GM12878 (cell line): ENCODE measurements at regions not wholly inside any gene's neighbourhood (a gene's known extent, or its start where the extent isn't known, plus 50 kb on each side); places are given as distances from the start of the nearest gene placed in this dataset.

Experiments used
- ATAC-seq: fragments of 200-7000 bp; cut with Tn5 transposase; 3 replicates; pipeline ENCODE4 v1.9.1; 2020; ENCODE audit warnings: mild to moderate bottlenecking, moderate library complexity
- BruUV-seq: library from RNA; stranded (reverse); fragments of 400-500 nt; replicated peaks from 2 replicates; lab custom pipeline; 2021; lab: Mats Ljungman, UMichigan
- CTCF ChIA-PET: fragments of 300-600 bp; sonication (Branson Sonifier 250); formaldehyde crosslinking; extraction: SDS; loops from one replicate; lab custom pipeline; 2021; ENCODE audit warnings: inconsistent platforms; lab: Yijun Ruan, JAX
- POLR2A ChIA-PET: fragments of 350-600 bp; formaldehyde crosslinking; extraction: SDS; loops from one replicate; lab custom pipeline; 2021; ENCODE audit warnings: inconsistent platforms; lab: Charles Lee
- RAD21 ChIA-PET: fragments of 300-600 bp; sonication (Branson Sonifier 250); formaldehyde crosslinking; loops from one replicate; lab custom pipeline; 2023; ENCODE audit warnings: antibody characterized with exemption; ENCODE audit not compliant: unreplicated experiment; lab: Charles Lee
- SMC1A ChIA-PET: fragments of 300-600 bp; sonication (Branson Sonifier 250); formaldehyde crosslinking; loops from one replicate; lab custom pipeline; 2023; ENCODE audit not compliant: unreplicated experiment, uncharacterized antibody; lab: Charles Lee
- DNase-seq: peaks from one replicate; pipeline ENCODE4 v3.0.0-alpha.2; 2011; ENCODE audit warnings: low read depth, low spot score
- FAIRE-seq: peaks from 3 replicates; lab custom pipeline; 2011; peaks lifted over from hg19 to GRCh38; lab: Jason Lieb, UNC
- H2AFZ ChIP-seq: 2 replicates; pipeline ENCODE4 v1.6.0; 2011; ENCODE audit warnings: low read depth, low read length, control low read depth; ENCODE audit not compliant: control insufficient read depth
- H3K27ac ChIP-seq: 2 replicates; pipeline ENCODE4 v1.5.1; 2011; ENCODE audit warnings: control low read depth; ENCODE audit not compliant: control insufficient read depth, insufficient read depth
- H3K27me3 ChIP-seq, 2 experiments: replicated peaks in 1 of 2; 2 replicates each; pipeline versions ENCODE4 v1.6.0 to v1.6.1; 2011; ENCODE audit warnings: low read length in 1 of 2; ENCODE audit not compliant: control insufficient read depth in 2 of 2, insufficient read depth in 2 of 2
- H3K36me3 ChIP-seq, 2 experiments: 2 replicates each; pipeline ENCODE4 v1.5.1; 2011; ENCODE audit warnings: low read length in 1 of 2; ENCODE audit not compliant: control insufficient read depth in 2 of 2, insufficient read depth in 2 of 2
- H3K4me1 ChIP-seq: 2 replicates; pipeline ENCODE4 v1.6.1; 2011; ENCODE audit warnings: mild to moderate bottlenecking, low read length, moderate library complexity, mixed read lengths; ENCODE audit not compliant: control insufficient read depth, insufficient read depth
- H3K4me2 ChIP-seq: 2 replicates; pipeline ENCODE4 v1.6.0; 2011; ENCODE audit warnings: control low read depth; ENCODE audit not compliant: control insufficient read depth, insufficient read depth
- H3K4me3 ChIP-seq: fragments of 200-600 bp; sonication (generic); 2 replicates; pipeline ENCODE4 v1.5.1; 2016
- H3K79me2 ChIP-seq: 2 replicates; pipeline ENCODE4 v1.6.0; 2011; ENCODE audit warnings: low read length; ENCODE audit not compliant: control insufficient read depth, insufficient read depth
- H3K9ac ChIP-seq: 2 replicates; pipeline ENCODE4 v1.8.0; 2011; ENCODE audit warnings: low read length, control low read depth, mixed read lengths; ENCODE audit not compliant: control insufficient read depth, insufficient read depth
- H3K9me3 ChIP-seq: replicated peaks from 3 replicates; pipeline ENCODE4 v1.5.1; 2011; ENCODE audit warnings: mild to moderate bottlenecking, low read length; ENCODE audit not compliant: control insufficient read depth, insufficient read depth
- H4K20me1 ChIP-seq: 2 replicates; pipeline ENCODE4 v1.6.0; 2011; ENCODE audit not compliant: control insufficient read depth, insufficient read depth
- CEBPB ChIP-seq, 2 experiments: fragments of 150-350 bp in 1 of 2; IDR thresholded peaks; 2 replicates each; pipeline ENCODE4 v1.6.1; 2012 to 2014; ENCODE audit warnings: low read depth in 2 of 2, low read length in 2 of 2, borderline replicate concordance in 1 of 2, inconsistent platforms in 1 of 2
- RB1 ChIP-seq: fragments of 450-650 bp; formaldehyde crosslinking; IDR thresholded peaks from 2 replicates; pipeline ENCODE4 v1.6.1; 2017; ENCODE audit warnings: mild to moderate bottlenecking, borderline replicate concordance
- REST ChIP-seq: IDR thresholded peaks from 2 replicates; pipeline ENCODE4 v1.6.1; 2012; ENCODE audit warnings: mild to moderate bottlenecking, low read depth, low read length
- WRNIP1 ChIP-seq: IDR thresholded peaks from 2 replicates; pipeline ENCODE4 v1.6.1; 2011; ENCODE audit warnings: low read depth, low read length, improper control_type of control experiment, borderline replicate concordance
- ZNF207 ChIP-seq: fragments of 450-650 bp; IDR thresholded peaks from 2 replicates; pipeline ENCODE4 v1.6.1; 2014; ENCODE audit warnings: antibody characterized with exemption, mild to moderate bottlenecking, borderline replicate concordance
- WGBS: methylation state at CpG from one replicate; pipeline ENCODE4 v1.1.6; 2016; ENCODE audit warnings: low lambda C conversion rate; ENCODE audit not compliant: insufficient replicate concordance, insufficient coverage; ENCODE audit errors: missing lambda C conversion rate; 5-methylcytosine and 5-hydroxymethylcytosine counted together
- in situ Hi-C: fragments of 300-500 bp; cut with MboI; formaldehyde crosslinking; loops from 9 replicates; pipeline ENCODE4 v1.14.3; 2018; ENCODE audit warnings: mixed read lengths
- intact Hi-C: fragments of 100-400 bp; cut with micrococcal nuclease; formaldehyde crosslinking; loops from one replicate; pipeline ENCODE4 v1.14.2; 2022; ENCODE audit not compliant: unreplicated experiment

- in situ Hi-C loops (no loop called here), intact Hi-C loops (loop anchor here (10.0 kb wide), 1 partner anchor 177 kb away; no protein-coding TSS in a partner anchor)
- Histone ChIP-seq H3K27me3 (no peaks in the 10 kb centered on the region), H3K9me3 (no peaks in the 10 kb centered on the region), H3K9ac (no peak overlapping the region), H2AFZ (no peak overlapping the region), H3K4me1 (no peaks in the 10 kb centered on the region), H3K4me2 (no peak overlapping the region), H4K20me1 (no peaks in the 10 kb centered on the region), H3K4me3 (no peak overlapping the region), H3K36me3 (no peaks in the 10 kb centered on the region), H3K79me2 (no peaks in the 10 kb centered on the region), H3K27ac (no peak overlapping the region)
- POLR2A ChIA-PET = no interaction called here
- FAIRE-seq (no peak), ATAC-seq (no peak), DNase-seq (no peak)
- SMC1A ChIA-PET = interaction anchor here (1.3 kb wide), 1 partner anchor 179 kb away, joined by 3 read pairs; the partner anchor contains the start of gene CEP135
- CTCF ChIA-PET = interaction anchor here (0.9 to 1.8 kb wide), 2 partner anchors 26 to 43 kb away, joined by 3 read pairs; no protein-coding TSS in a partner anchor
- no TSS peak for BruUV-seq
- WGBS = 90% methylated on average over 3 of the region's 3 CpGs
- TF ChIP-seq ZNF207 (no peak), CEBPB (IDR thresholded peaks at IDR 0.05; ENCODE audit: borderline replicate concordance in 1 of 2, low read depth in 2 of 2, low read length in 2 of 2) (no peak), RB1 (no peak)
- RAD21 ChIA-PET = interaction anchor here (1.0 kb wide), 1 partner anchor 10 kb away, joined by 4 read pairs; no protein-coding TSS in a partner anchor
Observed at GRCh38 chr4:56127716-56128115, 179.0 kb downstream of the CEP135 start.

GRCh38 chr4:56123547-56123946 lies 174.8 kb downstream of the CEP135 start:
- Histone ChIP-seq H3K9ac (no peak overlapping the region), H3K9me3 (no peaks in the 10 kb centered on the region), H3K4me3 (no peak overlapping the region), H4K20me1 (no peaks in the 10 kb centered on the region), H3K4me2 (no peak overlapping the region), H3K4me1 (no peaks in the 10 kb centered on the region), H2AFZ (no peak overlapping the region), H3K79me2 (no peaks in the 10 kb centered on the region), H3K27me3 (no peaks in the 10 kb centered on the region), H3K36me3 (no peaks in the 10 kb centered on the region), H3K27ac (no peak overlapping the region)
- ChIA-PET SMC1A (no interaction called here), POLR2A (no interaction called here), CTCF (no interaction called here), RAD21 (no interaction called here)
- BruUV-seq = no TSS peak
- in situ Hi-C loops (no loop called here), intact Hi-C loops (loop anchor here (10.0 kb wide), 1 partner anchor 181 kb away; no protein-coding TSS in a partner anchor)
- TF ChIP-seq REST (peak; percentile 50; the same call in 1 of the 2 replicates), WRNIP1 (no peak)
- ATAC-seq (no peak), DNase-seq (no peak), FAIRE-seq (no peak)
- 0% methylated on average over 1 of the region's 1 CpG for whole genome bisulfite sequencing
